ENCODE measurements at regions not wholly inside any gene's neighbourhood (a gene's known extent, or its start where the extent isn't known, plus 50 kb on each side); places are given as distances from the start of the nearest gene placed in this dataset.

GRCh38 chr19:30320916-30321315 is 51.3 kb upstream of the ZNF536 start:
- TF ChIP-seq JUN (IDR thresholded peaks at IDR 0.05) (no peak), CTCF (IDR thresholded peaks at IDR 0.05) (no peak), NPAS2 (CRISPR knock-in tag; IDR thresholded peaks at IDR 0.05; ENCODE audit: borderline replicate concordance) (no peak), REST (IDR thresholded peaks at IDR 0.05) (no peak), POLR2A (IDR thresholded peaks at IDR 0.05; ENCODE audit: low read length) (no peak)
- TF ChIP-seq, protein P1, sequence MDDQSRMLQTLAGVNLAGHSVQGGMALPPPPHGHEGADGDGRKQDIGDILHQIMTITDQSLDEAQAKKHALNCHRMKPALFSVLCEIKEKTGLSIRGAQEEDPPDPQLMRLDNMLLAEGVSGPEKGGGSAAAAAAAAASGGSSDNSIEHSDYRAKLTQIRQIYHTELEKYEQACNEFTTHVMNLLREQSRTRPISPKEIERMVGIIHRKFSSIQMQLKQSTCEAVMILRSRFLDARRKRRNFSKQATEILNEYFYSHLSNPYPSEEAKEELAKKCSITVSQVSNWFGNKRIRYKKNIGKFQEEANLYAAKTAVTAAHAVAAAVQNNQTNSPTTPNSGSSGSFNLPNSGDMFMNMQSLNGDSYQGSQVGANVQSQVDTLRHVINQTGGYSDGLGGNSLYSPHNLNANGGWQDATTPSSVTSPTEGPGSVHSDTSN (IDR thresholded peaks at IDR 0.05), result no peak

Data from A549 (cell line).